SH-SY5Y (cell line): ENCODE measurements at regions not wholly inside any gene's neighbourhood (a gene's known extent, or its start where the extent isn't known, plus 50 kb on each side); places are given as distances from the start of the nearest gene placed in this dataset.

Experiments
- GATA2 ChIP-seq: IDR thresholded peaks from 2 replicates; pipeline ENCODE4 v1.6.1; 2011; ENCODE audit warnings: mild to moderate bottlenecking, low read depth, low read length
- GATA3 ChIP-seq: IDR thresholded peaks from 2 replicates; pipeline ENCODE4 v1.6.1; 2011; ENCODE audit warnings: low read depth, mild to moderate bottlenecking, low read length, moderate library complexity

DNA sequence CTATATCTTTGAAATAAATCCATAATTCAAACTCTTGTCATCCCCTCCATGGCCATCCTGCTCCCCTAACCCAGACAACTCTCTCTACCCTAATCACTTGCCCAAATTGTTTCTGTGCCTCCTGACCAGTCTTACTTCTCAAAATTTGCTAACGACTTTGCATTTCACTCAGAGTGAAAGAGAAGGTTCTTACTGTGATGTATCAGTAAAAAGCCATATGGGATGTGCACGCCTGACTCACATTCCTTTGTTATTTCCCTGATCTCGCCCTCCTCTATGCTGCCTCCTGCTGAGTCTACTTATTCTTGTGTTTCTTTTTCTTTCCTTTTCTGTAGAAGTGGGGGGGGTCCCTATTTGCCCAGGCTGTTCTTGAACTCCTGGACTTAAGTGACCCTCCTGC, 487.2 kb upstream of the FRG2C start:
- TF ChIP-seq GATA2 = no peak
- no peak for TF ChIP-seq GATA3
